NT2/D1 (cell line): ENCODE measurements at regions not wholly inside any gene's neighbourhood (a gene's known extent, or its start where the extent isn't known, plus 50 kb on each side); places are given as distances from the start of the nearest gene placed in this dataset.

Experiments used
- SUZ12 ChIP-seq: IDR thresholded peaks from 2 replicates; pipeline ENCODE4 v1.6.1; 2011; ENCODE audit not compliant: insufficient read length, insufficient read depth; ENCODE audit errors: extremely low read depth
- YY1 ChIP-seq: IDR thresholded peaks from 2 replicates; pipeline ENCODE4 v1.6.1; 2011; ENCODE audit not compliant: insufficient read length, insufficient read depth
- ZNF274 ChIP-seq: IDR thresholded peaks from 2 replicates; pipeline ENCODE4 v1.6.1; 2011; ENCODE audit warnings: mild to moderate bottlenecking, low read depth, low read length

DNA sequence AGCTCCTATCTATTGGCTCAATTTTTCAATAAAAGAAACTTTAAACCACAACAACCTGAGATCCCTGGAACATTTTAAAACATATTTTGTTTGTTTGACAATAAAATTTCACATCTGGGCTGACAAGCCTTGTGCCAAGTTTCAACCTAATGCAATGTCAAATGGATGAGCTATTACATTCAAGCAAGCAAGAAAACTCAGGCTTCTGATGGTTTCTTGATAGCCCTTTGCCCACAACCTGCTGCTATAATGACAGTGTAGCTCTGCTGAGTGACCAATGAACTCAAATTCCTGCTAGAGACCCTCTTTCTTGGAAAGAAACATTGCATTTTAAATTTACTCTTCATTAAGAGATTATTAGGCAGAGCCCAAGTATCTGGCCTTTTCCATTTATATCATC lies 472.9 kb downstream of the ARHGEF28 start:
- TF ChIP-seq SUZ12 (no peak), YY1 (no peak), ZNF274 (no peak)
